Sigmoid colon (tissue), 6 donors: ENCODE measurements at regions not wholly inside any gene's neighbourhood (a gene's known extent, or its start where the extent isn't known, plus 50 kb on each side); places are given as distances from the start of the nearest gene placed in this dataset.
"Not testable (repeated sequence)": the region's sequence is repeated elsewhere in the genome, so short reads cannot be mapped to it uniquely, and the experiment has no call there.

Experiments used
- DNase-seq: peaks from one replicate; pipeline ENCODE4 v3.0.0-alpha.2; 2019
- H3K27ac ChIP-seq, 4 donors: fragments of 200-600 bp; sonication (generic); one replicate each; pipeline ENCODE4 v1.5.1; 2016 to 2019; ENCODE audit warnings: mild to moderate bottlenecking in 1 of 4
- H3K27me3 ChIP-seq, 3 donors: fragments of 200-600 bp; sonication (generic); one replicate each; pipeline ENCODE4 v1.5.1; 2019; ENCODE audit warnings: mild to moderate bottlenecking in 1 of 3
- H3K36me3 ChIP-seq, 4 donors: fragments of 200-600 bp; sonication (generic); one replicate each; pipeline ENCODE4 v1.5.1; 2016 to 2019
- H3K4me1 ChIP-seq, 4 donors: fragments of 200-600 bp; sonication (generic); one replicate each; pipeline ENCODE4 v1.5.1; 2017 to 2019
- H3K4me3 ChIP-seq, 4 donors: fragments of 200-600 bp; sonication (generic); one replicate each; pipeline ENCODE4 v1.5.1; 2017 to 2019; ENCODE audit warnings: mild to moderate bottlenecking in 2 of 4, moderate library complexity in 1 of 4
- H3K9me3 ChIP-seq, 4 donors: fragments of 200-600 bp in 3 of 4; sonication (generic) in 3 of 4; one replicate each; pipeline versions ENCODE4 v1.5.1 to v1.6.1; 2013 to 2019
- CTCF ChIP-seq, 4 experiments: fragments of 450-650 bp in 3 of 4; fragments of 200-600 bp in 1 of 4; IDR thresholded peaks; one replicate each; pipeline ENCODE4 v1.5.1; 2016 to 2019; ENCODE audit warnings: antibody characterized with exemption in 4 of 4, mild to moderate bottlenecking in 3 of 4, moderate library complexity in 2 of 4
- EP300 ChIP-seq, 4 donors: sonication (generic); formaldehyde crosslinking; IDR thresholded peaks; one replicate each; pipeline ENCODE4 v1.6.1; 2017; ENCODE audit warnings: antibody characterized with exemption in 4 of 4
- POLR2A ChIP-seq, 2 donors: fragments of 450-650 bp; IDR thresholded peaks; one replicate each; pipeline ENCODE4 v1.6.1; 2016; ENCODE audit warnings: antibody characterized with exemption in 2 of 2, mild to moderate bottlenecking in 2 of 2, moderate library complexity in 2 of 2
- POLR2AphosphoS5 ChIP-seq, 4 donors: sonication (generic); formaldehyde crosslinking; IDR thresholded peaks; one replicate each; pipeline ENCODE4 v1.6.1; 2017; ENCODE audit warnings: antibody characterized with exemption in 4 of 4
- WGBS, 2 donors: extraction: QIAGEN DNeasy Blood & Tissue Kit; methylation state at CpG; one replicate each; pipeline ENCODE4 v1.1.7; 2013; 5-methylcytosine and 5-hydroxymethylcytosine counted together
- intact Hi-C: fragments of 100-400 bp; cut with DNase I; formaldehyde crosslinking; loops from one replicate; pipeline ENCODE4 v1.15.1; 2023
- donor health status: healthy with polysubstance abuse.
- donor health status: healthy.

GRCh38 chr3:191137708-191138107 is 61.3 kb upstream of the OSTN start:
- no peak overlapping the region for H3K27ac ChIP-seq
- no peaks in the 10 kb centered on the region for H3K9me3 ChIP-seq
- no peak for DNase-seq
- no peak overlapping the region for H3K4me3 ChIP-seq
- TF ChIP-seq EP300 (IDR thresholded peaks at IDR 0.05) (no peak), POLR2A (IDR thresholded peaks at IDR 0.05) (no peak), CTCF (IDR thresholded peaks at IDR 0.05) (no peak), POLR2AphosphoS5 (IDR thresholded peaks at IDR 0.05) (no peak)
- H3K27me3 ChIP-seq, result no peaks in the 10 kb centered on the region
- no peaks in the 10 kb centered on the region for H3K36me3 ChIP-seq
- no peaks in the 10 kb centered on the region for H3K4me1 ChIP-seq
- WGBS, 2 donors, result 82 to 86% methylated on average over 1 of the region's 1 CpG
- intact Hi-C loops, result no loop called here

DNA sequence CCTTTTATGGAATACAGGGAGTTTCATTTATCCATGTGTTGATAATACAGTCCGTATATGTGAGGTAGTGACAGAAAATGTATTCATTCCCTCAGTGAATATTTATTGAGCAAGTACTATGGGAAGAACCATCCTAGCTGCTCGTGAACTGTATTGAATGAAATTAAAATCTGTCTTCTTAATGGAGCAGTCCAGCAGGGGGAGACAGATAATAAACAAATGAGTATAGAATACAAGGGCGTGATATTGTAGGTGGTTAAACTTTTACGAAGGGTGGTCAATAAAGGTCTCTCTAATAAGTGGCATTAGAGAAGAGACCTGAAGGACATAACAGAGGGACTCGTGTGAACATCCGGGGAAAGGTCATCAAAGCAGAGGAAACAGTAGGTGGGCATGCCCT is 62.7 kb upstream of the OSTN start:
- no peaks in the 10 kb centered on the region for H3K4me1 ChIP-seq
- intact Hi-C loops, result no loop called here
- WGBS, 2 donors, result 84 to 85% methylated on average over 6 of the region's 6 CpGs
- DNase-seq, result no peak
- no peak overlapping the region for H3K4me3 ChIP-seq
- H3K27me3 ChIP-seq, result no peaks in the 10 kb centered on the region
- H3K36me3 ChIP-seq, result no peaks in the 10 kb centered on the region
- H3K9me3 ChIP-seq, result no peaks in the 10 kb centered on the region
- TF ChIP-seq CTCF (IDR thresholded peaks at IDR 0.05) (peak in 1 of 4 experiments; percentile 16), POLR2A (IDR thresholded peaks at IDR 0.05) (no peak), POLR2AphosphoS5 (IDR thresholded peaks at IDR 0.05) (no peak), EP300 (IDR thresholded peaks at IDR 0.05) (no peak)
- H3K27ac ChIP-seq, result no peak overlapping the region

- no peaks in the 10 kb centered on the region for H3K9me3 ChIP-seq
- no peaks in the 10 kb centered on the region for H3K4me1 ChIP-seq
- no peaks in the 10 kb centered on the region for H3K27me3 ChIP-seq
- TF ChIP-seq POLR2AphosphoS5 (IDR thresholded peaks at IDR 0.05), result no peak
- TF ChIP-seq POLR2A (IDR thresholded peaks at IDR 0.05), result no peak
- no peak for TF ChIP-seq CTCF (IDR thresholded peaks at IDR 0.05)
- TF ChIP-seq EP300 (IDR thresholded peaks at IDR 0.05), result no peak
- H3K36me3 ChIP-seq, result no peaks in the 10 kb centered on the region
- H3K27ac ChIP-seq, result no peak overlapping the region
- 89 to 94% methylated on average over 2 of the region's 2 CpGs for WGBS, 2 donors
- H3K4me3 ChIP-seq, result no peak overlapping the region
- intact Hi-C loops, result no loop called here
- DNase-seq, result no peak
Observed at GRCh38 chr3:191135175-191135574, 63.9 kb upstream of the OSTN start.

GRCh38 chr3:191133359-191133758 is 65.7 kb upstream of the OSTN start:
- H3K27me3 ChIP-seq, result no peaks in the 10 kb centered on the region
- TF ChIP-seq POLR2A (IDR thresholded peaks at IDR 0.05) (no peak), EP300 (IDR thresholded peaks at IDR 0.05) (no peak), CTCF (IDR thresholded peaks at IDR 0.05) (no peak), POLR2AphosphoS5 (IDR thresholded peaks at IDR 0.05) (no peak)
- no peak overlapping the region for H3K27ac ChIP-seq
- H3K36me3 ChIP-seq, result no peaks in the 10 kb centered on the region
- H3K4me1 ChIP-seq, result no peaks in the 10 kb centered on the region
- intact Hi-C loops, result no loop called here
- DNase-seq, result no peak
- H3K4me3 ChIP-seq, result no peak overlapping the region
- no peaks in the 10 kb centered on the region for H3K9me3 ChIP-seq
- WGBS, 2 donors, result 90 to 91% methylated on average over 5 of the region's 5 CpGs

DNA sequence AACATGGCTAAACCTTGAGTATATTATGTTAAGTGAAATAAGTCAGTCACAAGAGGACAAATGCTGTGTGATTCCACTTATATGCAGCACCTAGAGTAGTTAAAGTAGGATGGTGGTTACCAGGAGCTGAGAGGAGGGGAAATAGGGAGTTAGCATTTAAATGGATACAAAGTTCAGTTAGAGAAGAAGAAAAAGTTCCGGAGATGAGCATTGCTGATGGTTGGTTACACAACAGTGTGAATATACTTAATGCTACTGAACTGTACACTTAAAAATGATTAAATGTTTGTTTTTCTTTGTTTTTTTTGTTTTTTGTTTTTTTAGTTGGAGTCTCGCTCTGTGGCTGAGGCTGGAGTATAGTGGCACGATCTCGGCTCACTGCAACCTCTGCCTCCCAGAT is 67.7 kb upstream of the OSTN start:
- H3K27me3 ChIP-seq, result no peaks in the 10 kb centered on the region
- H3K4me3 ChIP-seq, result no peak overlapping the region
- TF ChIP-seq POLR2A (IDR thresholded peaks at IDR 0.05) (no peak), POLR2AphosphoS5 (IDR thresholded peaks at IDR 0.05) (no peak), CTCF (IDR thresholded peaks at IDR 0.05) (no peak), EP300 (IDR thresholded peaks at IDR 0.05) (no peak)
- H3K36me3 ChIP-seq, result no peaks in the 10 kb centered on the region
- no peak overlapping the region for H3K27ac ChIP-seq
- intact Hi-C loops, result no loop called here
- 91 to 94% methylated on average over 4 of the region's 4 CpGs for WGBS, 2 donors
- no peaks in the 10 kb centered on the region for H3K9me3 ChIP-seq
- no peaks in the 10 kb centered on the region for H3K4me1 ChIP-seq
- no peak for DNase-seq

- H3K27ac ChIP-seq, H3K9me3 ChIP-seq, H3K4me3 ChIP-seq, H3K4me1 ChIP-seq, intact Hi-C loops, H3K36me3 ChIP-seq, DNase-seq, H3K27me3 ChIP-seq: not testable (repeated sequence)
- WGBS, 2 donors, result 97 to 98% methylated on average over 24 of the region's 30 CpGs
Observed at GRCh38 chr3:191124891-191125290, 74.2 kb upstream of the OSTN start.
